PC-3 (cell line): ENCODE measurements at regions not wholly inside any gene's neighbourhood (a gene's known extent, or its start where the extent isn't known, plus 50 kb on each side); places are given as distances from the start of the nearest gene placed in this dataset.

Experiments
- CTCF ChIP-seq: fragments of 300-600 bp; sonication (generic); conservative IDR thresholded peaks from 2 replicates; pipeline ENCODE4 v1.5.1; 2017; ENCODE audit warnings: antibody characterized with exemption, low read depth, mild to moderate bottlenecking, low read length
- EZH2phosphoT487 ChIP-seq: fragments of 300-600 bp; sonication (generic); IDR thresholded peaks from 2 replicates; pipeline ENCODE4 v1.6.1; 2018; ENCODE audit warnings: mild to moderate bottlenecking, antibody characterized with exemption, low read length, borderline replicate concordance

GRCh38 chrX:122934131-122934530, 249.9 kb upstream of the GRIA3 start:
- TF ChIP-seq CTCF (no peak), EZH2phosphoT487 (no peak)
